ENCODE measurements at regions not wholly inside any gene's neighbourhood (a gene's known extent, or its start where the extent isn't known, plus 50 kb on each side); places are given as distances from the start of the nearest gene placed in this dataset.
A peak's percentile ranks its signal among the peaks of the same experiment; 100 is the strongest.

- intact Hi-C loops (cut with micrococcal nuclease), result no loop called here
- no peak for DNase-seq
- H3K27ac ChIP-seq (replicated peaks), result no peak overlapping the region
Measured at GRCh38 chr7:119270045-119270464, 1002.9 kb upstream of the KCND2 start.

GRCh38 chr7:119270644-119271043 is 1002.3 kb upstream of the KCND2 start:
- no peak for TF ChIP-seq CTCF (IDR thresholded peaks at IDR 0.05; ENCODE audit: borderline replicate concordance)
- Histone ChIP-seq H3K4me3 (no peak overlapping the region), H3K36me3 (no peaks in the 10 kb centered on the region), H3K4me1 (no peaks in the 10 kb centered on the region), H3K27ac (replicated peaks) (no peak overlapping the region), H3K27me3 (ENCODE audit: low read depth) (no peaks in the 10 kb centered on the region), H3K9me3 (replicated peaks) (no peaks in the 10 kb centered on the region)
- intact Hi-C loops (cut with micrococcal nuclease), result no loop called here
- no peak for DNase-seq

More at GRCh38 chr7:119270045-119270464, 1002.9 kb upstream of the KCND2 start:
- Histone ChIP-seq H3K4me1 (no peaks in the 10 kb centered on the region), H3K4me3 (no peak overlapping the region), H3K27me3 (ENCODE audit: low read depth) (no peaks in the 10 kb centered on the region), H3K9me3 (replicated peaks) (no peaks in the 10 kb centered on the region), H3K36me3 (no peaks in the 10 kb centered on the region)
- peak; percentile 70 for TF ChIP-seq CTCF (IDR thresholded peaks at IDR 0.05; ENCODE audit: borderline replicate concordance)

- Histone ChIP-seq H3K4me1 (no peaks in the 10 kb centered on the region), H3K36me3 (no peaks in the 10 kb centered on the region), H3K4me3 (no peak overlapping the region), H3K9me3 (replicated peaks) (no peaks in the 10 kb centered on the region), H3K27me3 (ENCODE audit: low read depth) (no peaks in the 10 kb centered on the region), H3K27ac (replicated peaks) (no peak overlapping the region)
- DNase-seq, result no peak
- intact Hi-C loops (cut with micrococcal nuclease), result no loop called here
- no peak for TF ChIP-seq CTCF (IDR thresholded peaks at IDR 0.05; ENCODE audit: borderline replicate concordance)
Measured at GRCh38 chr7:119271147-119271779, 1001.7 kb upstream of the KCND2 start.

GRCh38 chr7:119281181-119281846 is 991.7 kb upstream of the KCND2 start:
- Histone ChIP-seq H3K27ac (replicated peaks) (no peak overlapping the region), H3K9me3 (replicated peaks) (peaks cover 10% of the 10 kb centered on the region), H3K27me3 (ENCODE audit: low read depth) (no peaks in the 10 kb centered on the region), H3K36me3 (no peaks in the 10 kb centered on the region), H3K4me1 (no peaks in the 10 kb centered on the region), H3K4me3 (no peak overlapping the region)
- TF ChIP-seq CTCF (IDR thresholded peaks at IDR 0.05; ENCODE audit: borderline replicate concordance), result no peak
- intact Hi-C loops (cut with micrococcal nuclease), result no loop called here
- no peak for DNase-seq

- H3K36me3 ChIP-seq, result no peaks in the 10 kb centered on the region
- peaks cover 10% of the 10 kb centered on the region for H3K9me3 ChIP-seq (replicated peaks)
- H3K4me1 ChIP-seq, result no peaks in the 10 kb centered on the region
- no peak for DNase-seq
- TF ChIP-seq CTCF (IDR thresholded peaks at IDR 0.05; ENCODE audit: borderline replicate concordance), result no peak
- intact Hi-C loops (cut with micrococcal nuclease), result no loop called here
- no peak overlapping the region for H3K4me3 ChIP-seq
- H3K27me3 ChIP-seq (ENCODE audit: low read depth), result no peaks in the 10 kb centered on the region
- H3K27ac ChIP-seq (replicated peaks), result no peak overlapping the region
Measured at GRCh38 chr7:119283353-119283752, 989.6 kb upstream of the KCND2 start.
